ENCODE measurements at regions not wholly inside any gene's neighbourhood (a gene's known extent, or its start where the extent isn't known, plus 50 kb on each side); places are given as distances from the start of the nearest gene placed in this dataset.

GRCh38 chr9:80143899-80144298 is 572.1 kb downstream of the TLE4 start:
- TF ChIP-seq, protein P1, sequence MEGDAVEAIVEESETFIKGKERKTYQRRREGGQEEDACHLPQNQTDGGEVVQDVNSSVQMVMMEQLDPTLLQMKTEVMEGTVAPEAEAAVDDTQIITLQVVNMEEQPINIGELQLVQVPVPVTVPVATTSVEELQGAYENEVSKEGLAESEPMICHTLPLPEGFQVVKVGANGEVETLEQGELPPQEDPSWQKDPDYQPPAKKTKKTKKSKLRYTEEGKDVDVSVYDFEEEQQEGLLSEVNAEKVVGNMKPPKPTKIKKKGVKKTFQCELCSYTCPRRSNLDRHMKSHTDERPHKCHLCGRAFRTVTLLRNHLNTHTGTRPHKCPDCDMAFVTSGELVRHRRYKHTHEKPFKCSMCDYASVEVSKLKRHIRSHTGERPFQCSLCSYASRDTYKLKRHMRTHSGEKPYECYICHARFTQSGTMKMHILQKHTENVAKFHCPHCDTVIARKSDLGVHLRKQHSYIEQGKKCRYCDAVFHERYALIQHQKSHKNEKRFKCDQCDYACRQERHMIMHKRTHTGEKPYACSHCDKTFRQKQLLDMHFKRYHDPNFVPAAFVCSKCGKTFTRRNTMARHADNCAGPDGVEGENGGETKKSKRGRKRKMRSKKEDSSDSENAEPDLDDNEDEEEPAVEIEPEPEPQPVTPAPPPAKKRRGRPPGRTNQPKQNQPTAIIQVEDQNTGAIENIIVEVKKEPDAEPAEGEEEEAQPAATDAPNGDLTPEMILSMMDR (IDR thresholded peaks at IDR 0.05): no peak
- no peak for TF ChIP-seq POLR2A (IDR thresholded peaks at IDR 0.05)

Data from adrenal gland (tissue), 5 donors.